ENCODE measurements at regions not wholly inside any gene's neighbourhood (a gene's known extent, or its start where the extent isn't known, plus 50 kb on each side); places are given as distances from the start of the nearest gene placed in this dataset.

DNA sequence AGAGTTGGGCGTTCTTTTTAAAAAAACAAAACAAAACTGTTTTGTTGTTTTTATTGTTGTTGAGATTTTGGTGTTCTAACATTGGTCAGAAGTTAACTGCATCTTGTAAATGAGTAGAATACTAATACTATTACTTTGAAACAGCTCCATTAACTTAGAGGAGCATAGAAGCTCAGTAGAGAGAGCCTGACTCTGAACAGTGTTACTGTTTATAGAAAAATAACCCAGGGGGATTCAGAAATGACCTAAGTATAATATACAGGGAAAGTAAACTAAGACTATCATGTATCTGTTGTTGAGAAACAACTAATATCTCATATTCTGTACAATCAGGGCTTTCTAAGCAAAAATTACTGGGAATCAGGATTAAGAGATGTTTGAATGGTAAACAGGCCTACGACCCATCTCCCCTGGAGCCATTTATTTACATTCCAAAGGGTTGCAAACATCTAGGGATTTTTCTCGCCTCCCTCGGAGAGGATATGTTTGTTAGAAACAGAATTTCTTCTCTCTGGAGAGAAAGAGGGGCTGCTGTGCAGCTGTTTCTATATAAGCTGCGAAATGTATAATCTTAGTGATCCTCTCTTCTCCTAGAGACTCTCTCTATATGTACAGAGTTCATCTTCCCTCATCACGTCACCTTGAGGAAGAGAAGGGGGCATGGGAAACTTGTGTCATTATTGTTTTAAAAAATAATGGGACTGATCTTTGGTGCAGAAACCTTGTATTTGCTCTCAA, 827.5 kb upstream of the DPPA4 start:
- DNase-seq: peak in 1 of 2 experiments; percentile 7
- Histone ChIP-seq H3K9me3 (replicated peaks) (no peaks in the 10 kb centered on the region), H3K27me3 (no peaks in the 10 kb centered on the region), H3K27ac (no peak overlapping the region), H3K36me3 (no peaks in the 10 kb centered on the region), H3K4me1 (peaks cover 3% of the 10 kb centered on the region; the same call in 1 of the 2 replicates), H3K4me3 (no peak overlapping the region)

DNA sequence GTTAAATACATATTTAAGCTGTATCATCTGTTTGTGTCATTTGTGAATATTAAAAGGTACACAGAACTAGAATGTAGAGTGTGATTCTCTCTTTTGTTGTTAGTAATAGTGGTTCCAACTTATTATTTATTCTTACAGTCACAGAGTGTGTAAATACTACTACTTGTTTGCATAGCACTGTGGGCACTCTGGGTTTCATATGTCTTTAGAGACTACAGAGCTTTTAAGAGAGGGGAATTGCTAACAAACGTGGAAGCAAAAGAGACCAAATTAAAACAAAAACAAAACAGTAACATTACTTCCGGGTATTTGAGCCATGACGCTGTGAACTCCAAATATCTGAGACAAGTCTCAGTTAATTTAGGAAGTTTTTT, 828.0 kb upstream of the DPPA4 start:
- no peaks in the 10 kb centered on the region for H3K36me3 ChIP-seq
- H3K4me1 ChIP-seq: peaks cover 3% of the 10 kb centered on the region; the same call in 1 of the 2 replicates
- no peak for DNase-seq
- no peak overlapping the region for H3K4me3 ChIP-seq
- no peaks in the 10 kb centered on the region for H3K27me3 ChIP-seq
- no peaks in the 10 kb centered on the region for H3K9me3 ChIP-seq (replicated peaks)
- H3K27ac ChIP-seq: no peak overlapping the region

DNA sequence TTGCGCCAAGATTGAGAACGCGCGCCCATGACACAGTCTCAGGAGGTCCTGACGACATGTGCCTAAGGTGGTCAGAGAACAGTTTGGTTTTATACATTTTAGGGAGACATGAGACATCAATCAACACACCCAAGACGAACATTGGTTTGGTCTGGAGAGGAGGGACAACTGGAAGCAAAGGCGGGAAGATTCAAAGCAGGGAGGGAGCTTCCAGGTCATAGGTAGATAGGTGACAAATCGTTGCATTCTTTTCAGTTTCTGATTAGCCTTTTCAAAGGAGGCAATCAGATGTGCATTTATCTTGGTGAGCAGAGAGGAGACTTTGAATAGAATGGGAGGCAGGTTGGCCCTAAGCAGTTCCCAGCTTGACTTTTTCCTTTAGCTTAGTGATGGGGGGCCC, 828.4 kb upstream of the DPPA4 start:
- DNase-seq: no peak
- Histone ChIP-seq H3K9me3 (replicated peaks) (no peaks in the 10 kb centered on the region), H3K27me3 (no peaks in the 10 kb centered on the region)

DNA sequence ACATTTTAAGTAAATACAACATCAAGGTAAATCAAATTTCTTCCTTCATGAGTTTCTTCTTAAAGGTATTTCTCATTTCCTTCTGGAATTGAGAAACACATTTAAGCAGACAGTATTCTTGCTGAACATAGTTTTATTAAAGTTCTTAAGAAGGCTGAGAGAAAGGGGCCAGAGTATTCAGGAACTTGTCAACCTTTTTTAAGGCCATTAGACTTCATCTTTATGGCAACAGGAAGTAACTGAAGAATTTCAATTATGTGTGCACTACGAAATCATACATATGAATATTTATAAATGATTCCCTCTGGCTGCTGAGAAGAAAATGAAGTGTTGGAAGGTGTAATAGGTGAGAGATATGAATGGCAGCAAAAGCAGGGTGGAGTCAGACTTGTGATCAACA, 829.4 kb upstream of the DPPA4 start:
- Histone ChIP-seq H3K27ac (no peak overlapping the region), H3K27me3 (no peaks in the 10 kb centered on the region), H3K9me3 (replicated peaks) (no peaks in the 10 kb centered on the region), H3K4me3 (no peak overlapping the region), H3K4me1 (peaks cover 3% of the 10 kb centered on the region; the same call in 1 of the 2 replicates), H3K36me3 (no peaks in the 10 kb centered on the region)
- DNase-seq: no peak

More for the DNA sequence above, 828.4 kb upstream of the DPPA4 start:
- no peak overlapping the region for H3K4me3 ChIP-seq
- no peaks in the 10 kb centered on the region for H3K36me3 ChIP-seq
- H3K4me1 ChIP-seq: peaks cover 3% of the 10 kb centered on the region; the same call in 1 of the 2 replicates
- no peak overlapping the region for H3K27ac ChIP-seq

DNA sequence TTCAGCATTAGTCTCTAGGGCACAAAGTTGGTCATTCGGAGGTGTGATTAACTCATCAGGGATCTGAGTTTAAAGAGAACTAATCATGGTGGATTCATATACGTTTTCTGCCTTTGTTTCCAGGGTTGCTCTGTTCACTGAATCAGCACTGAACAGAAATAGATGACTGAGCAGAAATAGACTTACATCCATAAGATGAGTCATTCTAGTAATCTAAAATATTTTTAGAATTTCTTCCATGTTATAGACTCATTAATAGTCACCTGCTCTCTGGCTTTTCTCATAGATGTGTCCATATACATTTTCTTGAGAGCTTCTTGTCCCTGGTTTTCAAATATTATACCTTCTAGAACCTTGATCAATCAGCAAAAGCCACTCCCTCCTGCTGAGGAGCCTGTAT, 837.6 kb upstream of the DPPA4 start:
- H3K4me1 ChIP-seq: no peaks in the 10 kb centered on the region
- no peaks in the 10 kb centered on the region for H3K27me3 ChIP-seq
- no peaks in the 10 kb centered on the region for H3K36me3 ChIP-seq
- no peak overlapping the region for H3K4me3 ChIP-seq
- H3K27ac ChIP-seq: no peak overlapping the region
- no peak for DNase-seq
- H3K9me3 ChIP-seq (replicated peaks): no peaks in the 10 kb centered on the region

DNA sequence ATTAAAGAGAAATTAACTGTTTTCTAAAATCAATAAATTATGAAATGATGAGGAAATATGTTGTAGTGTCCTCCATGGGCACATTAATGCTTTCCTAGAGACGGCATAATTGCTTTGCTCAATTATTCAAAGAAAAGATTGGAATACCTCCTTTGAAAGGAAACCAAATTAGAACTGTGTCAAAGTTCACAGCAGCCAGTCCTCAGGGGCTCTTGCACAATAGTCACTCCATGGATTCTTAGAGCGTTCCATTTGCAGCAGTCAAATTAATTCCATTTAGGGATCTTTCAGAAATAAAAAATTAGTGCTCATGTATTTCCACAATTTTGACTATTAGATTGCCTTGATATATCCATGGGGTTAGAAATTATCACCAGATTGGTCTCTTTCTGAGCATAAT, 841.6 kb upstream of the DPPA4 start:
- Histone ChIP-seq H3K4me1 (no peaks in the 10 kb centered on the region), H3K4me3 (no peak overlapping the region), H3K9me3 (replicated peaks) (no peaks in the 10 kb centered on the region), H3K27ac (no peak overlapping the region), H3K36me3 (no peaks in the 10 kb centered on the region), H3K27me3 (no peaks in the 10 kb centered on the region)
- DNase-seq: no peak

DNA sequence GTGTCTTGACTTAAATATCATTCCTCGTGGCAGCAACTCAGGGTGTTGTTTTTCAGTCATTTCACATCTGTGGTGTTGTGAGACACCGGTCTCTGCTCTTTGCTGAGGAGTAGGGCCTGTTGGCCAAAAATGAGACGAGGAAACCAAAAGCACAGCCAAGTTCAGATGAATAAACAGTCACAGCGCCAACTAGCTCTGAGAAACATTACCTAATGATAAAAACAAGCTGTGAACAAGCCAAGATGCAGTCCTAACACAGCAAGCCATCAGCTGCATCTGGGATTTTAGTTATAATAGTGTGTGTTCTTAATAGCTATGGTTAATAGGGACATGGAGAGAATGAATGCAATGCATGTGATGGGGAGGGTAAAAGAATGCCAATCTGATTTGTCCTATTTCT, 843.4 kb upstream of the DPPA4 start:
- no peak for DNase-seq
- Histone ChIP-seq H3K27me3 (no peaks in the 10 kb centered on the region), H3K36me3 (no peaks in the 10 kb centered on the region), H3K27ac (no peak overlapping the region), H3K9me3 (replicated peaks) (no peaks in the 10 kb centered on the region), H3K4me3 (no peak overlapping the region), H3K4me1 (no peaks in the 10 kb centered on the region)

DNA sequence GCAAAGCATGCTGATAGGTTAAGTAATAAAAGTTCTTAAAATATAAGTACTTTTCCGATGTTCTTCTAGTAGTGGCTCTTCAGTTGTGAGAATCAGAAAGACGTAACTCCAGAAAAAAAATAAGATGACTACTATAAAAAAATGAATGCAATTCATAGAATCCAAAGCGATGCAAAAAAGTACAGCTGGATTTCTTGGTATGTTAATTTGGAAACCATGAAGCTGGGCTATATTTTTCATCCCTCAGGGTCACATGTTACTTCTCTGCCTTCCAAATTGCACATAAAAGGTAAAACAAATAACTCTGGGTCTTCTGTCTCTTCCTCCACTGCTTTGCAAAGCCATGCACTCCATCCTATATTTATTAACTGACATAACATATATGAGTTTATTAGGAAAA, 843.9 kb upstream of the DPPA4 start:
- no peak overlapping the region for H3K4me3 ChIP-seq
- no peak for DNase-seq
- no peaks in the 10 kb centered on the region for H3K27me3 ChIP-seq
- no peaks in the 10 kb centered on the region for H3K9me3 ChIP-seq (replicated peaks)
- H3K4me1 ChIP-seq: no peaks in the 10 kb centered on the region
- no peak overlapping the region for H3K27ac ChIP-seq
- H3K36me3 ChIP-seq: no peaks in the 10 kb centered on the region

DNA sequence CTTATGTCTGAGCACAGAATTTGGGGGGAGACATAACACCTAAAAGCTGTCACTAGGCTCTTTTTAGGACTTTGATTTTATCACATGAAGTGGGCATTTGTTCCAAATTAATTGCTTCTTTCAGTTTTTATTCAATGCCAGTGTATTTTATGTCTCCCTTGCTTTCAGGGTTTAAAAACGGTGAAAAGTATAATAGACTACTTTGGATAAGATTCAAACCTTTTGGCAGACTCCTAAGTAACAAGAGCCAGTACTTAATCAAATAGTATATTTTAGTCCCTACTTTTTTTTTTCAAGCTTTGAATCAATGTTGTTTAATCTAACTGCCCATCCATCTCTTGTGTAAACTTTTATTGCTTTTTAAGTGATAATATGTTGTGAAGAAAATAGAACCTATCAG, 847.2 kb upstream of the DPPA4 start:
- H3K27me3 ChIP-seq: no peaks in the 10 kb centered on the region
- no peaks in the 10 kb centered on the region for H3K9me3 ChIP-seq (replicated peaks)
- no peak overlapping the region for H3K4me3 ChIP-seq
- no peak for DNase-seq
- H3K36me3 ChIP-seq: no peaks in the 10 kb centered on the region
- H3K4me1 ChIP-seq: no peaks in the 10 kb centered on the region
- no peak overlapping the region for H3K27ac ChIP-seq

DNA sequence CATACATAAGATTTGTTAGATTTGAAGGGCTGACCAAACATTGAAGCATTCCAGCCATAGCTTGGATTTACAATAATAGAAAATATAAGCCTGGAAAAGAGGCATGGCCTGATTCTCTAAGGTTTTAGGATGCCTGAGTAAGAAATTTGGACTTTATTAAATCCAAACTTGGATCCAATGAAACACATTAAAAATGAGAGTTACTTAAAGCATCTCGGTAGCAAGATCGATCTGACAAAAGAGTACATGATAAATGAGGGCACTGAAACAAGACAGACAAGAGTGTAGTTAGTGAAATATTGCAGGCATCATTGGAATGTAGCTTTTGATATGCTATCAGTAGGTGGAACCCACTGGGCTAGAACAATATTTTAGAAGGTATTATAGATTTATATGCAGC, 855.7 kb upstream of the DPPA4 start:
- no peak overlapping the region for H3K27ac ChIP-seq
- no peak for DNase-seq
- H3K4me1 ChIP-seq: no peaks in the 10 kb centered on the region
- H3K4me3 ChIP-seq: no peak overlapping the region
- no peaks in the 10 kb centered on the region for H3K9me3 ChIP-seq (replicated peaks)
- no peaks in the 10 kb centered on the region for H3K36me3 ChIP-seq
- no peaks in the 10 kb centered on the region for H3K27me3 ChIP-seq

DNA sequence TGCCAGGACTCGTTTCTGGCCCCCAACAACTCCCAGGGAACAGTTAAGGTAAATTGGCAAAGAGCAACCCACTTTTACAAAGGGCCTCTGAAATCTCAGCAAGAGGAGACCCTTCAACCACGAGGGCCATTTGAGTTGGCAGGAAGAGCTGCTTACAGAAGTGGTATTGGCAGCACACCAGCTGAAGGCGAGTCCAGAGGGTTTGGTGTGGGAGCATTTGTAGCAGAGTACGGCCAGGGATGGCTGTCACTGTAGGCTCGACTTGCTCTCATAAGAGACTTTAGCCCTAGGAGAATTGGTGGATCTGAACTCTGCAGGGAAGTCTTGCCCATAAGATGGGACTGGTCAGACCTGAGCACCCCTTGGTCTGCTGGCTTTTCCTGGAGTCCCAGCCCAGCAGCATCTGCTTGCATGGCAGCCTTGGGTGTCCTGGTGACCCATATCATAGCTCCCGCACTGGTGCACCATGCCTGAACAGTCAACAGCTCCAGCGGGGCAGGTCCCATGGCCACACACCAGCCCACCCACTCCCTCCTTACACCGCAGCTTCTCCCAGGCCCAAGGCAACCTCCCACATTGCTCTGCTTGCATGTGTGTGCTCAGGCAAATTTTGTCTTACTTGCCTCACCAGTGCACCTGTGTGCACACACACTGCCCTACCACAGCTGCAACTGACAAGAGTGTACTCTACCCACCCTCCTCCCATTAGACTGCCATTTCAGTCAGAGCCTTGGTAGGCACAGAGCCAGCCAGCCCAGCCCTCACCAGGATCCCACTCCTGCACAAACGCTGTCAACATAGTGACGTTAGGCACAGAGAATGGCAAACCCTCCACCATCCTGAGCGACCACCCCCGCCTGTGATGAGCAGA, 861.6 kb upstream of the DPPA4 start:
- Histone ChIP-seq H3K4me3 (no peak overlapping the region), H3K27ac (no peak overlapping the region), H3K4me1 (no peaks in the 10 kb centered on the region), H3K36me3 (no peaks in the 10 kb centered on the region), H3K27me3 (no peaks in the 10 kb centered on the region), H3K9me3 (replicated peaks) (no peaks in the 10 kb centered on the region)
- peak in 1 of 2 experiments; percentile 1 for DNase-seq

DNA sequence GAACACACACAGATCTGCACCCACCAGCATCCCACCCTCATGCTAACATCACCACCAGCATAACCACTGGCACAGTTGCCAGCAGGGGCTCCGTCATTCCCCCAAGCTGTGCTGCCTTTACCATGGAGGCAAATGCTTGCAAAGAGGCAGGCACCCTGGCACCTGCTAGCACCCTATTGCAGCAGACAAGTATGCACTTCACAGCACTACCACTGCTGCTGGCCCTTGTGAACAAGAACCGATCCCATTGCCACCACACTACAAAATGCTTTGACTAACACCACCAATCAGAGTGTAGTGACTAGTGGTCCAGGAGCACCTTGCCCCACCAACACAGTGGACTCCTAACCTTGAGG, 862.2 kb upstream of the DPPA4 start:
- Histone ChIP-seq H3K27me3 (no peaks in the 10 kb centered on the region), H3K4me1 (no peaks in the 10 kb centered on the region), H3K36me3 (no peaks in the 10 kb centered on the region), H3K4me3 (no peak overlapping the region), H3K9me3 (replicated peaks) (no peaks in the 10 kb centered on the region), H3K27ac (no peak overlapping the region)
- no peak for DNase-seq

DNA sequence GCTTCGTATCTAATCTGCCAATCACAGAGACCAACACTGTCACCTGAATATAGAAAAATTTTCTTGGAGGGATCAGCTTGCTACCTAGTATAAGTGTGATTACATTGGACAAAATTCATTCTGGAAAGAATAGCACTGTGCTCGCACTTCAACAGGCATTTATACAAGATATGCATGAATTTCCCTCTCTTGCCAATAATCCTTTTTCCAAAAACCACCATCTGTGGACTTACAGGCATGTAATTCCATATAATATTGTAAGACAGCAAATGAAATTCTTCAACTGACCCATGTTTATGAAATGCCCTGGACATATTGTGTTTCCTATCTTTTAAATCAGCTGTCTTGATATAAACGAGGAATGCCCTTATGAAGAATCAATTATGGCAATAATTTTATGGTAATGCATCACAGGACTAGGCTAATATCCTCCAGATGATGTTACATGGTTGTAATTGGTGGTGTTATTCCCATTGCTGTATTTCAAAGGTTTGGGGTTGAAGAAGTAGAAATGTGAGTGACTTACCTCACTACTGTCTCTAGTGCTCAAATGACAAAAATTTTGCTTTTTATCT, 861.4 kb upstream of the NECTIN3 start:
- no peak for DNase-seq
- Histone ChIP-seq H3K36me3 (no peaks in the 10 kb centered on the region), H3K4me3 (no peak overlapping the region), H3K9me3 (replicated peaks) (no peaks in the 10 kb centered on the region), H3K27ac (no peak overlapping the region), H3K4me1 (no peaks in the 10 kb centered on the region), H3K27me3 (no peaks in the 10 kb centered on the region)

DNA sequence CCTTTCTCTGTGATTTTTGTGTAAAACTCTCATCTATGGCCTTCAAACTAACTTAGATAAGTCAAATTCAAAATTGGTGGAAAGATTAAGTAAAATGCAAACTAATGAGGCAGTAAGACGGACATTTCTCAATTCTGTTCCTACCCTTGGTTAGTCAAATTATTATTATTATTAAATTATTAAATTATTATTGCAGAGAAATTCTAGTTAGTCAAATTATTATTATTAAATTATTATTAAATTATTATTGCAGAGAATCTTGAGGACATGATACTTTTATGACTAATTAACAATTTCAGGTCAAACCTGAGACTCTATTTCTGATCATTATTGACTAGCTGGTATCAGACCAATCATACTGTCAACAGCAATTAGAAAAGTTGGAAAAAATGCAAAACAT, 845.0 kb upstream of the NECTIN3 start:
- no peaks in the 10 kb centered on the region for H3K36me3 ChIP-seq
- no peak overlapping the region for H3K27ac ChIP-seq
- H3K4me3 ChIP-seq: no peak overlapping the region
- H3K9me3 ChIP-seq (replicated peaks): no peaks in the 10 kb centered on the region
- no peaks in the 10 kb centered on the region; the same call in 1 of the 2 replicates for H3K27me3 ChIP-seq
- H3K4me1 ChIP-seq: no peaks in the 10 kb centered on the region
- no peak for DNase-seq

DNA sequence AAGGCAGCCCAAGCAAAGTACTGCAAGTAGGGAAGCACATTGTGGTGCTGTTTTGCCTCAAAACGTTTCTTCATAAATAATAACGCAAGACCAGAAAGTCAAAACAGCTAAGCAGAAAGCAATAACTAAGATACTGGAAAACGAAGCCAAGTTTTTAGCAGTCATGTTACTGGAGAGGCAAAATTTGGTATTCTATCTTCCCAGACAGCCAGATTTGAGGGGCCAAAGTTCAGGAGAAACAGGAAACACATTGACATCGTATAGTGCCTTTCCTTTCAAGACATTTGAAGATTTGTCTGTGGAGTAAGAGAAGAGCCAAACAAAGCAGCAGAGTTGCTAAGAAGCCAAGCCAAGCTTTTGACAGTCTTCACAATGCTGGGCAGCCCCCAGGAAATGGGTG, 843.6 kb upstream of the NECTIN3 start:
- no peak overlapping the region for H3K27ac ChIP-seq
- H3K4me3 ChIP-seq: no peak overlapping the region
- no peaks in the 10 kb centered on the region for H3K4me1 ChIP-seq
- DNase-seq: no peak
- no peaks in the 10 kb centered on the region; the same call in 1 of the 2 replicates for H3K27me3 ChIP-seq
- H3K9me3 ChIP-seq (replicated peaks): no peaks in the 10 kb centered on the region
- no peaks in the 10 kb centered on the region for H3K36me3 ChIP-seq

All from SJCRH30 (cell line).